Mesendoderm (in vitro differentiated cells): ENCODE measurements at regions not wholly inside any gene's neighbourhood (a gene's known extent, or its start where the extent isn't known, plus 50 kb on each side); places are given as distances from the start of the nearest gene placed in this dataset.
A peak's percentile ranks its signal among the peaks of the same experiment; 100 is the strongest.

Experiments
- DNase-seq: peaks from one replicate; pipeline ENCODE4 v3.0.0; 2013
- H2AK5ac ChIP-seq: 2 replicates; pipeline ENCODE4 v1.6.1; 2013; ENCODE audit warnings: low read length, inconsistent platforms
- H2BK120ac ChIP-seq: 2 replicates; pipeline ENCODE4 v1.6.1; 2013; ENCODE audit warnings: low read depth, mild to moderate bottlenecking, low read length, moderate library complexity, mixed read lengths
- H2BK15ac ChIP-seq: replicated peaks from 2 replicates; pipeline ENCODE4 v1.6.1; 2013; ENCODE audit warnings: low read depth, mild to moderate bottlenecking, moderate library complexity
- H2BK5ac ChIP-seq: 2 replicates; pipeline ENCODE4 v1.6.1; 2013; ENCODE audit warnings: low read length, inconsistent platforms
- H3K18ac ChIP-seq: 2 replicates; pipeline ENCODE4 v1.6.1; 2013; ENCODE audit warnings: mild to moderate bottlenecking, low read length, mixed read lengths
- H3K23ac ChIP-seq: one replicate; pipeline ENCODE4 v1.6.1; 2013; ENCODE audit warnings: low read length
- H3K27ac ChIP-seq: 2 replicates; pipeline ENCODE4 v1.5.1; 2013; ENCODE audit warnings: low read depth, mild to moderate bottlenecking, inconsistent platforms, low read length, moderate library complexity
- H3K27me3 ChIP-seq: 2 replicates; pipeline ENCODE4 v1.6.1; 2013; ENCODE audit warnings: low read length, control low read depth, mild to moderate bottlenecking, inconsistent platforms; ENCODE audit not compliant: insufficient read depth, poor library complexity
- H3K36me3 ChIP-seq: 2 replicates; pipeline ENCODE4 v1.6.1; 2013; ENCODE audit warnings: low read length, inconsistent platforms; ENCODE audit not compliant: control insufficient read depth, insufficient read depth
- H3K4ac ChIP-seq: one replicate; pipeline ENCODE4 v1.6.1; 2013; ENCODE audit warnings: low read depth, mild to moderate bottlenecking, low read length, moderate library complexity
- H3K4me1 ChIP-seq: 2 replicates; pipeline ENCODE4 v1.6.1; 2013; ENCODE audit warnings: low read depth, low read length, inconsistent platforms; ENCODE audit not compliant: control insufficient read depth
- H3K4me2 ChIP-seq: 2 replicates; pipeline ENCODE4 v1.6.1; 2013; ENCODE audit warnings: low read length
- H3K4me3 ChIP-seq: 2 replicates; pipeline ENCODE4 v1.5.1; 2013; ENCODE audit warnings: mild to moderate bottlenecking, low read length
- H3K56ac ChIP-seq: one replicate; pipeline ENCODE4 v1.6.1; 2013; ENCODE audit warnings: low read length
- H3K79me1 ChIP-seq: 2 replicates; pipeline ENCODE4 v1.6.1; 2013; ENCODE audit warnings: low read length, inconsistent platforms
- H3K79me2 ChIP-seq: 2 replicates; pipeline ENCODE4 v1.6.1; 2013; ENCODE audit warnings: mild to moderate bottlenecking, low read length; ENCODE audit not compliant: control insufficient read depth, insufficient read depth
- H3K9ac ChIP-seq: 2 replicates; pipeline ENCODE4 v1.6.1; 2013; ENCODE audit warnings: low read length, inconsistent platforms
- H4K5ac ChIP-seq: one replicate; pipeline ENCODE4 v1.6.1; 2013; ENCODE audit warnings: low read length
- H4K8ac ChIP-seq: one replicate; pipeline ENCODE4 v1.6.1; 2013; ENCODE audit warnings: low read depth, mild to moderate bottlenecking, control low read depth, low read length, moderate library complexity
- WGBS: extraction: QIAGEN DNeasy Blood & Tissue Kit; methylation state at CpG from one replicate; pipeline ENCODE4 v1.1.7; 2013; ENCODE audit warnings: low lambda C conversion rate, missing lambda C conversion rate; ENCODE audit not compliant: insufficient coverage; ENCODE audit errors: extremely low coverage; 5-methylcytosine and 5-hydroxymethylcytosine counted together

DNA sequence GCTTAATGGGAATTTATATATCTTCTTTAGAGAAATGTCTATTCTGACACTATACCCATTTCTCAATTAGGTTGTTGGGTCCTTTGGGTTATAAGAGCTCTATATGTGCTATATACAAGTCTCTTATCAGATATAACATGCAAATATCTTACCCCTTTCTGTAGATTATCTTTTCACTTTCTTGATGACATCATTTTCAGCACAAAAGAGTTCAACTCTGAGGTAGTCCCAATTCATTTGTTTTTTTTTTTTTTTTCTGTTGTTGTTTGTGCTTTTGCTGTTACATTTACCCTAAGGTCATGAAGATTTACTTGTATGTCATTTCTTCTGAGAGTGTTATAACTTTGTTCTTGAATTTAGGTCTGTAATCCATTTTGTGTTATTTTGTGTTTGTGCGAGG, 326.4 kb downstream of the CENPC start:
- Histone ChIP-seq H4K8ac (no peak overlapping the region), H2BK5ac (no peak overlapping the region), H2BK120ac (no peak overlapping the region), H2BK15ac (no peak overlapping the region), H3K79me1 (no peaks in the 10 kb centered on the region), H3K36me3 (no peaks in the 10 kb centered on the region), H3K23ac (no peak overlapping the region), H3K79me2 (no peaks in the 10 kb centered on the region), H3K4me1 (no peaks in the 10 kb centered on the region), H3K4ac (no peak overlapping the region), H3K27ac (no peak overlapping the region), H3K56ac (no peak overlapping the region), H3K4me3 (no peak overlapping the region), H3K4me2 (no peak overlapping the region), H3K27me3 (no peaks in the 10 kb centered on the region), H3K9ac (no peak overlapping the region), H3K18ac (no peak overlapping the region), H4K5ac (no peak overlapping the region), H2AK5ac (no peak overlapping the region)
- no CpG with 5 or more reads among the region's 1 CpG for WGBS
- no peak for DNase-seq

DNA sequence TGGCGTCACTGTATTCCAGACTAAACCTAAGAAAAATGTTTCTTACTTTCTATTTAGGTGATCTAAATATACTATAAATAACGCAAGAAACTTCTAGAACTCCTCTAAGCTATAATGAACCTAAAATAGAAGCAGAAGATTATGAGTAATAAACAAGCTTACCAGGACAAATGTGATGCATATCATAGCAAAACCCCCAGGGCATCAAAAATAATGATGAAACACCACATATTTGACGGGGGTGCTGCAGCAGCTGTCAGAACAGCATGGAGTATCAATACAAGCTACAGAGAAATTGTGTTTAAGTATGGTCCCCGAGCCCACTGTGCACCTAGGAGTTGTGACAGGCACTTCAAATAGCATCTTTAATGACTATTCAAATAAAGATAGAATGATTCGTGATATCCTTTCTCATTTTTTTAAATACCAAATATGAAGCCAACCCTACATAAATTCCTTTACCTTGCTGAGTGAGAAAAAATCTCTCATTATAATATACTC, 337.3 kb downstream of the CENPC start:
- Histone ChIP-seq H3K4me3 (no peak overlapping the region), H3K79me2 (no peaks in the 10 kb centered on the region), H3K4me2 (no peak overlapping the region), H3K79me1 (no peaks in the 10 kb centered on the region), H3K56ac (no peak overlapping the region), H3K27ac (no peak overlapping the region), H2BK120ac (no peak overlapping the region), H4K5ac (no peak overlapping the region), H2AK5ac (no peak overlapping the region), H2BK5ac (no peak overlapping the region), H3K9ac (no peak overlapping the region), H3K4ac (no peak overlapping the region), H3K4me1 (no peaks in the 10 kb centered on the region), H3K18ac (no peak overlapping the region), H3K36me3 (no peaks in the 10 kb centered on the region), H3K27me3 (no peaks in the 10 kb centered on the region), H4K8ac (no peak overlapping the region), H3K23ac (no peak overlapping the region), H2BK15ac (no peak overlapping the region)
- WGBS, result no CpG with 5 or more reads among the region's 5 CpGs
- no peak for DNase-seq

DNA sequence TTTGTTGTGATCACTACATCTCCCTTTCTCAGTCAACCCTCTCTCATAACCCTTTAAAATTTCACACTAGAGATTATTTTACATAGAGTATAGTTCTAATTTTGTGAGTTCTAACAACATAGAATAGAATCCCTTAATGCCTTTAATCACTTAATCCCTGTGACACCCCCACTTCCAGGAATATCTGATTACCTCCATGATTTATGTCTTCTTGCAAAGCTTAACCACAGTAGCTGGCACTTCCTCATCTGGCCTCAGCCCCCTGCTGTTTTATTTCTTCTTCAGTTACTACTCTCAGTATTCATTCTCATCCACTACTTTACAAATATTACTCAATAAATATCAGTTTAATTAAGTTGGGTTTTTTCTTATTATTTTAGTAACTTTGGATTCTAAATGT, 340.9 kb downstream of the CENPC start:
- no peak overlapping the region for H4K5ac ChIP-seq
- H2AK5ac ChIP-seq, result no peak overlapping the region
- no peaks in the 10 kb centered on the region for H3K36me3 ChIP-seq
- no peak overlapping the region for H2BK5ac ChIP-seq
- no peaks in the 10 kb centered on the region for H3K79me1 ChIP-seq
- H3K18ac ChIP-seq, result no peak overlapping the region
- H3K4me1 ChIP-seq, result no peaks in the 10 kb centered on the region
- H3K56ac ChIP-seq, result no peak overlapping the region
- no peak overlapping the region for H3K4me3 ChIP-seq
- H3K9ac ChIP-seq, result no peak overlapping the region
- no peak overlapping the region for H2BK120ac ChIP-seq
- no peak overlapping the region for H2BK15ac ChIP-seq
- H3K23ac ChIP-seq, result no peak overlapping the region
- no peaks in the 10 kb centered on the region for H3K79me2 ChIP-seq
- no peak for DNase-seq
- no peak overlapping the region for H3K4me2 ChIP-seq
- no peak overlapping the region for H3K4ac ChIP-seq
- no peaks in the 10 kb centered on the region for H3K27me3 ChIP-seq
- no peak overlapping the region for H3K27ac ChIP-seq
- no peak overlapping the region for H4K8ac ChIP-seq

DNA sequence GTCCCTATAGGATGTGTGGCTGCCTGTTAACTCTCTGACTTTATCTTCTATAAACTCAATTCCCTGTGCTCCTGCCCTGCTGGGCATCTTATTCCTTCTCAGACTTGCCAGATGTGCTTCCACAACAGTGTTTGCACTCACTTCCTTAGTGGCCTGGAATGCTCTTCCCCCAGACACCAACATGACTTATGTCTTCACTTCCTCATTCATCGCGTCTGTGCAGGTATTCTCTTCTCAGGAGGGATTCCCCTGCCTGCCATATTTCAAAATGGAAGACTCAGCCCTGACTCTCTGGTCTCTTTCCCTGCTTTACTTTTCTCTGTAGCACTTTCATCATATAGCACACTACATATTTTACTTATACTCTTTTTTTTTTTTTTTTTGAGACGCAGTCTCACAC, 344.0 kb downstream of the CENPC start:
- no peak overlapping the region for H3K18ac ChIP-seq
- no peak overlapping the region for H4K5ac ChIP-seq
- no peak overlapping the region for H3K56ac ChIP-seq
- no peak overlapping the region for H3K23ac ChIP-seq
- H2AK5ac ChIP-seq, result no peak overlapping the region
- H3K27ac ChIP-seq, result no peak overlapping the region
- no peak overlapping the region for H2BK120ac ChIP-seq
- no peaks in the 10 kb centered on the region for H3K27me3 ChIP-seq
- no peak overlapping the region for H2BK15ac ChIP-seq
- no peak overlapping the region for H3K4me2 ChIP-seq
- H3K4ac ChIP-seq, result no peak overlapping the region
- no peaks in the 10 kb centered on the region for H3K79me1 ChIP-seq
- no CpG with 5 or more reads among the region's 3 CpGs for whole genome bisulfite sequencing
- no peaks in the 10 kb centered on the region for H3K36me3 ChIP-seq
- no peak for DNase-seq
- H3K4me1 ChIP-seq, result no peaks in the 10 kb centered on the region
- H4K8ac ChIP-seq, result no peak overlapping the region
- H2BK5ac ChIP-seq, result no peak overlapping the region
- H3K9ac ChIP-seq, result no peak overlapping the region
- H3K79me2 ChIP-seq, result no peaks in the 10 kb centered on the region
- no peak overlapping the region for H3K4me3 ChIP-seq

DNA sequence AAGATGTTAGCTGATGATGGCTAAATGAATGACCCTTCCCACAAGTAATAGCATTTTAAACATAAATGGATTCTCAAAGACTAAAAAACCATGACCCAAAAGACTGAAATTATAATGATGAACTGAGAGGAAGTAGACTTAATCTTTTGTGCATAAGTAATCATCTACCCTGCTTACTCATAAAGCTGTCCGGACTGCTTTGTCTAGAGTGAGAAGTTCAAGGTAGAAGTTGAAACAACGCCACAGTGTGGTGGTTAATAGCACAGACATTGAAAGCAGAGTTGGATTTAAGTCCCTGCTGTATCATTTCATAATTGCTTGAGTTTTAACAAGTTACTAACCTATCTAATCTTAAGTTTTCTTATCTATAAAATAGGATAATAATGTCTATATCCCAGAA, 346.6 kb downstream of the CENPC start:
- Histone ChIP-seq H3K27ac (no peak overlapping the region), H3K4me2 (no peak overlapping the region), H3K18ac (no peak overlapping the region), H3K27me3 (no peaks in the 10 kb centered on the region), H3K79me2 (no peaks in the 10 kb centered on the region), H3K4me1 (no peaks in the 10 kb centered on the region), H3K56ac (no peak overlapping the region), H3K4me3 (no peak overlapping the region), H3K79me1 (no peaks in the 10 kb centered on the region), H2BK5ac (no peak overlapping the region), H2AK5ac (no peak overlapping the region), H3K4ac (no peak overlapping the region), H3K36me3 (no peaks in the 10 kb centered on the region), H3K23ac (no peak overlapping the region), H4K8ac (no peak overlapping the region), H2BK15ac (no peak overlapping the region), H4K5ac (no peak overlapping the region), H3K9ac (no peak overlapping the region), H2BK120ac (no peak overlapping the region)
- WGBS, result no CpG with 5 or more reads among the region's 2 CpGs
- peak; percentile 64 for DNase-seq

DNA sequence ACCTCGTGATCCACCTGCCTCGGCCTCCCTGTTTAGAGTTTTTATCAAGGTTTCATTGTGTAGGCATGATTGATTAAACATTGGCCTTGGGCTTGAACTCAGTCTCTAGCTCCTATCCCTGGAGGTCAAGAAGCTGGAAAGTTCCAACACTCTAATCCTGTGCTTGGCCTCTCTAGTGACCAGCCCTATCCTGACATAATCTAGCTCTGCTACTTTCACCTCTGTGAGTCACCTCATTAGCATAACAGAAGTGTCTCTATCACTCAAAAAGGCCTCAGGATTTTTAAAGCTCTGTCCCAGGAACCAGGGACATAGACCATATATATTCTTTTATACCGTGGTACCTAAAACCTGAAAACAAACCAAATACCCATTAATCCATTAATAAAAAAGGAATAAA, 377.5 kb downstream of the CENPC start:
- H3K23ac ChIP-seq, result no peak overlapping the region
- no peaks in the 10 kb centered on the region for H3K4me1 ChIP-seq
- DNase-seq, result peak; percentile 72
- no peak overlapping the region for H2BK15ac ChIP-seq
- no peak overlapping the region for H3K27ac ChIP-seq
- no peak overlapping the region for H3K4ac ChIP-seq
- H3K56ac ChIP-seq, result no peak overlapping the region
- H3K18ac ChIP-seq, result no peak overlapping the region
- H4K8ac ChIP-seq, result no peak overlapping the region
- H3K4me3 ChIP-seq, result no peak overlapping the region
- no peak overlapping the region for H3K9ac ChIP-seq
- no peaks in the 10 kb centered on the region for H3K36me3 ChIP-seq
- H3K4me2 ChIP-seq, result no peak overlapping the region
- no peak overlapping the region for H2BK120ac ChIP-seq
- no peak overlapping the region for H2BK5ac ChIP-seq
- no peaks in the 10 kb centered on the region for H3K79me1 ChIP-seq
- H3K27me3 ChIP-seq, result no peaks in the 10 kb centered on the region
- H4K5ac ChIP-seq, result no peak overlapping the region
- no peaks in the 10 kb centered on the region for H3K79me2 ChIP-seq
- no CpG with 5 or more reads among the region's 3 CpGs for WGBS
- H2AK5ac ChIP-seq, result no peak overlapping the region
